GM12878 (cell line): ENCODE measurements at regions not wholly inside any gene's neighbourhood (a gene's known extent, or its start where the extent isn't known, plus 50 kb on each side); places are given as distances from the start of the nearest gene placed in this dataset.

Experiments used
- ATAC-seq: fragments of 200-7000 bp; cut with Tn5 transposase; 3 replicates; pipeline ENCODE4 v1.9.1; 2020; ENCODE audit warnings: mild to moderate bottlenecking, moderate library complexity
- BruUV-seq: library from RNA; stranded (reverse); fragments of 400-500 nt; replicated peaks from 2 replicates; lab custom pipeline; 2021; lab: Mats Ljungman, UMichigan
- CTCF ChIA-PET: fragments of 300-600 bp; sonication (Branson Sonifier 250); formaldehyde crosslinking; extraction: SDS; loops from one replicate; lab custom pipeline; 2021; ENCODE audit warnings: inconsistent platforms; lab: Yijun Ruan, JAX
- POLR2A ChIA-PET: fragments of 350-600 bp; formaldehyde crosslinking; extraction: SDS; loops from one replicate; lab custom pipeline; 2021; ENCODE audit warnings: inconsistent platforms; lab: Charles Lee
- RAD21 ChIA-PET: fragments of 300-600 bp; sonication (Branson Sonifier 250); formaldehyde crosslinking; loops from one replicate; lab custom pipeline; 2023; ENCODE audit warnings: antibody characterized with exemption; ENCODE audit not compliant: unreplicated experiment; lab: Charles Lee
- SMC1A ChIA-PET: fragments of 300-600 bp; sonication (Branson Sonifier 250); formaldehyde crosslinking; loops from one replicate; lab custom pipeline; 2023; ENCODE audit not compliant: unreplicated experiment, uncharacterized antibody; lab: Charles Lee
- DNase-seq: peaks from one replicate; pipeline ENCODE4 v3.0.0-alpha.2; 2011; ENCODE audit warnings: low read depth, low spot score
- FAIRE-seq: peaks from 3 replicates; lab custom pipeline; 2011; peaks lifted over from hg19 to GRCh38; lab: Jason Lieb, UNC
- H2AFZ ChIP-seq: 2 replicates; pipeline ENCODE4 v1.6.0; 2011; ENCODE audit warnings: low read depth, low read length, control low read depth; ENCODE audit not compliant: control insufficient read depth
- H3K27ac ChIP-seq: 2 replicates; pipeline ENCODE4 v1.5.1; 2011; ENCODE audit warnings: control low read depth; ENCODE audit not compliant: control insufficient read depth, insufficient read depth
- H3K27me3 ChIP-seq, 2 experiments: replicated peaks in 1 of 2; 2 replicates each; pipeline versions ENCODE4 v1.6.0 to v1.6.1; 2011; ENCODE audit warnings: low read length in 1 of 2; ENCODE audit not compliant: control insufficient read depth in 2 of 2, insufficient read depth in 2 of 2
- H3K36me3 ChIP-seq, 2 experiments: 2 replicates each; pipeline ENCODE4 v1.5.1; 2011; ENCODE audit warnings: low read length in 1 of 2; ENCODE audit not compliant: control insufficient read depth in 2 of 2, insufficient read depth in 2 of 2
- H3K4me1 ChIP-seq: 2 replicates; pipeline ENCODE4 v1.6.1; 2011; ENCODE audit warnings: mild to moderate bottlenecking, low read length, moderate library complexity, mixed read lengths; ENCODE audit not compliant: control insufficient read depth, insufficient read depth
- H3K4me2 ChIP-seq: 2 replicates; pipeline ENCODE4 v1.6.0; 2011; ENCODE audit warnings: control low read depth; ENCODE audit not compliant: control insufficient read depth, insufficient read depth
- H3K4me3 ChIP-seq: fragments of 200-600 bp; sonication (generic); 2 replicates; pipeline ENCODE4 v1.5.1; 2016
- H3K79me2 ChIP-seq: 2 replicates; pipeline ENCODE4 v1.6.0; 2011; ENCODE audit warnings: low read length; ENCODE audit not compliant: control insufficient read depth, insufficient read depth
- H3K9ac ChIP-seq: 2 replicates; pipeline ENCODE4 v1.8.0; 2011; ENCODE audit warnings: low read length, control low read depth, mixed read lengths; ENCODE audit not compliant: control insufficient read depth, insufficient read depth
- H3K9me3 ChIP-seq: replicated peaks from 3 replicates; pipeline ENCODE4 v1.5.1; 2011; ENCODE audit warnings: mild to moderate bottlenecking, low read length; ENCODE audit not compliant: control insufficient read depth, insufficient read depth
- H4K20me1 ChIP-seq: 2 replicates; pipeline ENCODE4 v1.6.0; 2011; ENCODE audit not compliant: control insufficient read depth, insufficient read depth
- JUNB ChIP-seq: IDR thresholded peaks from 2 replicates; pipeline ENCODE4 v1.6.1; 2016; ENCODE audit warnings: antibody characterized with exemption, mild to moderate bottlenecking
- MTA2 ChIP-seq: fragments of 450-650 bp; IDR thresholded peaks from 2 replicates; pipeline ENCODE4 v1.6.1; 2016; ENCODE audit warnings: low read depth, mild to moderate bottlenecking, moderate library complexity
- NFYA ChIP-seq: IDR thresholded peaks from 2 replicates; pipeline ENCODE4 v1.6.1; 2011; ENCODE audit warnings: low read depth, mild to moderate bottlenecking, low read length, improper control_type of control experiment, borderline replicate concordance
- NRF1 ChIP-seq: conservative IDR thresholded peaks from 2 replicates; pipeline ENCODE4 v1.6.1; 2011; ENCODE audit warnings: mild to moderate bottlenecking, low read depth, low read length, improper control_type of control experiment
- POU2F2 ChIP-seq: IDR thresholded peaks from 3 replicates; pipeline ENCODE4 v1.6.1; 2011; ENCODE audit warnings: low read depth, mild to moderate bottlenecking, low read length, borderline replicate concordance
- SMAD5 ChIP-seq: IDR thresholded peaks from 2 replicates; pipeline ENCODE4 v1.6.1; 2016; ENCODE audit warnings: antibody characterized with exemption, low read depth
- SPI1 ChIP-seq: IDR thresholded peaks from 2 replicates; pipeline ENCODE4 v1.6.1; 2011; ENCODE audit warnings: low read depth, mild to moderate bottlenecking, low read length, moderate library complexity, borderline replicate concordance; ENCODE audit not compliant: insufficient read depth
- TARDBP ChIP-seq: IDR thresholded peaks from 2 replicates; pipeline ENCODE4 v1.6.1; 2016; ENCODE audit warnings: borderline replicate concordance
- WGBS: methylation state at CpG from one replicate; pipeline ENCODE4 v1.1.6; 2016; ENCODE audit warnings: low lambda C conversion rate; ENCODE audit not compliant: insufficient replicate concordance, insufficient coverage; ENCODE audit errors: missing lambda C conversion rate; 5-methylcytosine and 5-hydroxymethylcytosine counted together
- in situ Hi-C: fragments of 300-500 bp; cut with MboI; formaldehyde crosslinking; loops from 9 replicates; pipeline ENCODE4 v1.14.3; 2018; ENCODE audit warnings: mixed read lengths
- intact Hi-C: fragments of 100-400 bp; cut with micrococcal nuclease; formaldehyde crosslinking; loops from one replicate; pipeline ENCODE4 v1.14.2; 2022; ENCODE audit not compliant: unreplicated experiment
- TF ChIP-seq, protein P1 (sequence below): fragments of 450-650 bp; IDR thresholded peaks from 2 replicates; pipeline ENCODE4 v1.6.1; 2016; ENCODE audit warnings: mild to moderate bottlenecking
- TF ChIP-seq, protein P2 (sequence below): fragments of 450-650 bp; IDR thresholded peaks from 2 replicates; pipeline ENCODE4 v1.6.1; 2018; ENCODE audit warnings: mild to moderate bottlenecking, low read depth, moderate library complexity; ENCODE audit not compliant: partially characterized antibody
- TF ChIP-seq, protein P3 (sequence below): fragments of 450-650 bp; IDR thresholded peaks from 2 replicates; pipeline ENCODE4 v1.6.1; 2016; ENCODE audit warnings: mild to moderate bottlenecking, moderate library complexity, borderline replicate concordance

DNA sequence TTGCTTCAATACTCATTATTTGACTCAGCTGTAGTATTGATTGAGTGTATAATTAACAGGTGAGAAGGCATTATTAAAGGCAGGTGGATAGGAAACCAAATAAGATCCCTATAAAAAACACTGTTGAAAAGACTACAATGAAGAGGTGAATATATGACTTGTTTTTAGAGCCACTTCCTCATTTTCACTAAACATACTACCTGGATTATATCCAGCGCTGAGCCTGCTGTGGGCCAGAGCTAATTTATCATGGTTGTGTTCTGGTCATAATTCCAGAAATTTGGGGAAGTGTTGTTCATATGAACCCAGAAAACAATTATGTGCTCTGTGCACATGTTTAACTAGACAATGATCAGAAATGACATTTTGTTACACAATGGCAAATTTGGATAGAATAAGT, 235.3 kb upstream of the MME start:
- RAD21 ChIA-PET = no interaction called here
- H3K27ac ChIP-seq = no peak overlapping the region
- BruUV-seq = no TSS peak
- H4K20me1 ChIP-seq = no peaks in the 10 kb centered on the region
- ATAC-seq (no peak), DNase-seq (no peak), FAIRE-seq (no peak)
- POLR2A ChIA-PET = no interaction called here
- no peak overlapping the region for H3K9ac ChIP-seq
- H3K79me2 ChIP-seq = no peaks in the 10 kb centered on the region
- in situ Hi-C loops = no loop called here
- TF ChIP-seq SPI1 (peak; percentile 73), NRF1 (no peak)
- H3K4me3 ChIP-seq = no peak overlapping the region
- no peaks in the 10 kb centered on the region for H3K27me3 ChIP-seq
- no peaks in the 10 kb centered on the region for H3K4me1 ChIP-seq
- intact Hi-C loops = no loop called here
- 0% methylated on average over 1 of the region's 1 CpG for WGBS
- no peak overlapping the region for H2AFZ ChIP-seq
- CTCF ChIA-PET = no interaction called here
- H3K4me2 ChIP-seq = no peak overlapping the region
- SMC1A ChIA-PET = no interaction called here
- no peaks in the 10 kb centered on the region for H3K9me3 ChIP-seq
- H3K36me3 ChIP-seq = no peaks in the 10 kb centered on the region

DNA sequence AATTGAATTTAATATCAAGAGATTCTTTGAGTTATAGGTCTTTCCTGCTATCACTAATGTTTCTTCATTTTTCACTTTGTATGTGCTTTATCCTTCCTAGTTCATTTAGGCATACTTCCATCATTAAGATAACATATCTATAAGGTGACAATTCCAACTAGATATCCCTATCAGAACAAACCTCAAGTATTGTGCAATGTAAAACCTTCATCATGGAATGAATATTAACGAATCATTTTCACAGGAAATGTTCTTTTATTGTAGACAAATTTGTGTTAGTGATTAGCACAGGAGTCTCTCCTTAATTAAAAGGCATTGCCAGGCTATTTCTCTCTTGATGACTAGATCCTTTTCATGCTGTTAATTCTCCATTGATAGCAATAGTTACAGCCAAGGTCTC, 236.5 kb upstream of the MME start:
- H4K20me1 ChIP-seq = no peaks in the 10 kb centered on the region
- FAIRE-seq (no peak), ATAC-seq (no peak), DNase-seq (no peak)
- H3K79me2 ChIP-seq = no peaks in the 10 kb centered on the region
- WGBS = 0% methylated on average over 1 of the region's 1 CpG
- no peaks in the 10 kb centered on the region for H3K4me1 ChIP-seq
- intact Hi-C loops = no loop called here
- no peaks in the 10 kb centered on the region for H3K9me3 ChIP-seq
- POLR2A ChIA-PET = no interaction called here
- BruUV-seq = no TSS peak
- H3K4me3 ChIP-seq = no peak overlapping the region
- no peaks in the 10 kb centered on the region for H3K27me3 ChIP-seq
- no peak overlapping the region for H2AFZ ChIP-seq
- H3K9ac ChIP-seq = no peak overlapping the region
- CTCF ChIA-PET = no interaction called here
- no peak overlapping the region for H3K4me2 ChIP-seq
- RAD21 ChIA-PET = no interaction called here
- H3K27ac ChIP-seq = no peak overlapping the region
- in situ Hi-C loops = no loop called here
- no peaks in the 10 kb centered on the region for H3K36me3 ChIP-seq
- SMC1A ChIA-PET = no interaction called here
- TF ChIP-seq, protein P1, sequence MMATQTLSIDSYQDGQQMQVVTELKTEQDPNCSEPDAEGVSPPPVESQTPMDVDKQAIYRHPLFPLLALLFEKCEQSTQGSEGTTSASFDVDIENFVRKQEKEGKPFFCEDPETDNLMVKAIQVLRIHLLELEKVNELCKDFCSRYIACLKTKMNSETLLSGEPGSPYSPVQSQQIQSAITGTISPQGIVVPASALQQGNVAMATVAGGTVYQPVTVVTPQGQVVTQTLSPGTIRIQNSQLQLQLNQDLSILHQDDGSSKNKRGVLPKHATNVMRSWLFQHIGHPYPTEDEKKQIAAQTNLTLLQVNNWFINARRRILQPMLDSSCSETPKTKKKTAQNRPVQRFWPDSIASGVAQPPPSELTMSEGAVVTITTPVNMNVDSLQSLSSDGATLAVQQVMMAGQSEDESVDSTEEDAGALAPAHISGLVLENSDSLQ = no peak
- TF ChIP-seq NFYA (no peak), MTA2 (no peak), SMAD5 (no peak), JUNB (no peak), TARDBP (no peak), POU2F2 (no peak)
- TF ChIP-seq, protein P2, sequence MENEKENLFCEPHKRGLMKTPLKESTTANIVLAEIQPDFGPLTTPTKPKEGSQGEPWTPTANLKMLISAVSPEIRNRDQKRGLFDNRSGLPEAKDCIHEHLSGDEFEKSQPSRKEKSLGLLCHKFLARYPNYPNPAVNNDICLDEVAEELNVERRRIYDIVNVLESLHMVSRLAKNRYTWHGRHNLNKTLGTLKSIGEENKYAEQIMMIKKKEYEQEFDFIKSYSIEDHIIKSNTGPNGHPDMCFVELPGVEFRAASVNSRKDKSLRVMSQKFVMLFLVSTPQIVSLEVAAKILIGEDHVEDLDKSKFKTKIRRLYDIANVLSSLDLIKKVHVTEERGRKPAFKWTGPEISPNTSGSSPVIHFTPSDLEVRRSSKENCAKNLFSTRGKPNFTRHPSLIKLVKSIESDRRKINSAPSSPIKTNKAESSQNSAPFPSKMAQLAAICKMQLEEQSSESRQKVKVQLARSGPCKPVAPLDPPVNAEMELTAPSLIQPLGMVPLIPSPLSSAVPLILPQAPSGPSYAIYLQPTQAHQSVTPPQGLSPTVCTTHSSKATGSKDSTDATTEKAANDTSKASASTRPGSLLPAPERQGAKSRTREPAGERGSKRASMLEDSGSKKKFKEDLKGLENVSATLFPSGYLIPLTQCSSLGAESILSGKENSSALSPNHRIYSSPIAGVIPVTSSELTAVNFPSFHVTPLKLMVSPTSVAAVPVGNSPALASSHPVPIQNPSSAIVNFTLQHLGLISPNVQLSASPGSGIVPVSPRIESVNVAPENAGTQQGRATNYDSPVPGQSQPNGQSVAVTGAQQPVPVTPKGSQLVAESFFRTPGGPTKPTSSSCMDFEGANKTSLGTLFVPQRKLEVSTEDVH = no peak
- TF ChIP-seq, protein P3, sequence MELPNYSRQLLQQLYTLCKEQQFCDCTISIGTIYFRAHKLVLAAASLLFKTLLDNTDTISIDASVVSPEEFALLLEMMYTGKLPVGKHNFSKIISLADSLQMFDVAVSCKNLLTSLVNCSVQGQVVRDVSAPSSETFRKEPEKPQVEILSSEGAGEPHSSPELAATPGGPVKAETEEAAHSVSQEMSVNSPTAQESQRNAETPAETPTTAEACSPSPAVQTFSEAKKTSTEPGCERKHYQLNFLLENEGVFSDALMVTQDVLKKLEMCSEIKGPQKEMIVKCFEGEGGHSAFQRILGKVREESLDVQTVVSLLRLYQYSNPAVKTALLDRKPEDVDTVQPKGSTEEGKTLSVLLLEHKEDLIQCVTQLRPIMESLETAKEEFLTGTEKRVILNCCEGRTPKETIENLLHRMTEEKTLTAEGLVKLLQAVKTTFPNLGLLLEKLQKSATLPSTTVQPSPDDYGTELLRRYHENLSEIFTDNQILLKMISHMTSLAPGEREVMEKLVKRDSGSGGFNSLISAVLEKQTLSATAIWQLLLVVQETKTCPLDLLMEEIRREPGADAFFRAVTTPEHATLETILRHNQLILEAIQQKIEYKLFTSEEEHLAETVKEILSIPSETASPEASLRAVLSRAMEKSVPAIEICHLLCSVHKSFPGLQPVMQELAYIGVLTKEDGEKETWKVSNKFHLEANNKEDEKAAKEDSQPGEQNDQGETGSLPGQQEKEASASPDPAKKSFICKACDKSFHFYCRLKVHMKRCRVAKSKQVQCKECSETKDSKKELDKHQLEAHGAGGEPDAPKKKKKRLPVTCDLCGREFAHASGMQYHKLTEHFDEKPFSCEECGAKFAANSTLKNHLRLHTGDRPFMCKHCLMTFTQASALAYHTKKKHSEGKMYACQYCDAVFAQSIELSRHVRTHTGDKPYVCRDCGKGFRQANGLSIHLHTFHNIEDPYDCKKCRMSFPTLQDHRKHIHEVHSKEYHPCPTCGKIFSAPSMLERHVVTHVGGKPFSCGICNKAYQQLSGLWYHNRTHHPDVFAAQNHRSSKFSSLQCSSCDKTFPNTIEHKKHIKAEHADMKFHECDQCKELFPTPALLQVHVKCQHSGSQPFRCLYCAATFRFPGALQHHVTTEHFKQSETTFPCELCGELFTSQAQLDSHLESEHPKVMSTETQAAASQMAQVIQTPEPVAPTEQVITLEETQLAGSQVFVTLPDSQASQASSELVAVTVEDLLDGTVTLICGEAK = no peak
